MCF 10A (cell line): ENCODE measurements at regions not wholly inside any gene's neighbourhood (a gene's known extent, or its start where the extent isn't known, plus 50 kb on each side); places are given as distances from the start of the nearest gene placed in this dataset.

Experiments used
- BruUV-seq: library from RNA; stranded (reverse); fragments of 400-500 nt; replicated peaks from 2 replicates; lab custom pipeline; 2021; lab: Mats Ljungman, UMichigan
- CTCF ChIA-PET: fragments of 300-600 bp; sonication (Branson Sonifier 250); formaldehyde crosslinking; extraction: SDS; loops from one replicate; lab custom pipeline; 2021; ENCODE audit warnings: antibody characterized with exemption, inconsistent platforms; lab: Yijun Ruan, JAX
- POLR2A ChIA-PET: fragments of 300-600, 350-650 bp; sonication (Branson Sonifier 250); formaldehyde crosslinking; extraction: SDS; loops from one replicate; lab custom pipeline; 2020; ENCODE audit warnings: antibody characterized with exemption, inconsistent platforms; lab: Yijun Ruan, JAX
- DNase-seq: peaks from one replicate; pipeline ENCODE4 v3.0.0-alpha.2; 2018; ENCODE audit not compliant: unreplicated experiment
- H3K27ac Mint-ChIP-seq: one replicate; pipeline ENCODE4 v1.8.0; 2022; ENCODE audit warnings: mild to moderate bottlenecking, low read depth, mixed read lengths; ENCODE audit not compliant: unreplicated experiment
- H3K27me3 Mint-ChIP-seq: one replicate; pipeline ENCODE4 v1.8.0; 2022; ENCODE audit warnings: mixed read lengths; ENCODE audit not compliant: insufficient read depth, unreplicated experiment
- H3K36me3 Mint-ChIP-seq: one replicate; pipeline ENCODE4 v1.8.0; 2022; ENCODE audit warnings: mild to moderate bottlenecking, moderate library complexity, mixed read lengths; ENCODE audit not compliant: insufficient read depth, unreplicated experiment
- H3K4me1 Mint-ChIP-seq: one replicate; pipeline ENCODE4 v1.8.0; 2022; ENCODE audit warnings: mixed read lengths; ENCODE audit not compliant: insufficient read depth, unreplicated experiment
- H3K4me3 Mint-ChIP-seq: one replicate; pipeline ENCODE4 v1.8.0; 2022; ENCODE audit warnings: mild to moderate bottlenecking, moderate library complexity, mixed read lengths; ENCODE audit not compliant: unreplicated experiment
- H3K9me3 Mint-ChIP-seq: one replicate; pipeline ENCODE4 v1.8.0; 2022; ENCODE audit warnings: mixed read lengths; ENCODE audit not compliant: unreplicated experiment
- intact Hi-C: fragments of 100-400 bp; cut with micrococcal nuclease; formaldehyde crosslinking; loops from 2 replicates; pipeline ENCODE4 v1.14.1; 2022
- TF ChIP-seq, protein P1 (sequence below): fragments of 200-600 bp; IDR thresholded peaks from one replicate; pipeline ENCODE4 v1.8.0; 2022; ENCODE audit warnings: antibody characterized with exemption, mild to moderate bottlenecking; ENCODE audit not compliant: unreplicated experiment

DNA sequence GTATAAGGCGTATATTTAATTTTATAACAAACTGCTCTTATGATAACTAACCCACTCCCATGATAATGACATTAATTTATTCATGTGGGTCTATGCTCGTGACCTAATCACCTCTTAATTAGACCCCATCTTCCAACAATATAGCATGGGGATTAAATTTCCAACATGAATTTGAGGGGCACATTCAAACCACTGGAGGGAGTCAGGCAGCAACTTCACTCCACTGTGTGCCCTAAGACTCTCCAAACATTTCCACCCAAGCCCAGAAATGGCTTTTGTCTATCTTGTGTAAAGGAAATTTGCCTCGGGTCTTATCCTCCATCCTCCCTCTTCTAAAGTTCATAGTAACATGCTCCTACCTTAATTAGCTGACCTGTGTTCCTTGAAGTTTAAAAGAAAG, 616.1 kb upstream of the CPEB2 start:
- Mint-ChIP-seq H3K27me3 (no peaks in the 10 kb centered on the region), H3K4me3 (no peak overlapping the region), H3K4me1 (no peaks in the 10 kb centered on the region), H3K36me3 (no peaks in the 10 kb centered on the region), H3K9me3 (no peaks in the 10 kb centered on the region), H3K27ac (no peak overlapping the region)
- no TSS peak for BruUV-seq
- TF ChIP-seq, protein P1, sequence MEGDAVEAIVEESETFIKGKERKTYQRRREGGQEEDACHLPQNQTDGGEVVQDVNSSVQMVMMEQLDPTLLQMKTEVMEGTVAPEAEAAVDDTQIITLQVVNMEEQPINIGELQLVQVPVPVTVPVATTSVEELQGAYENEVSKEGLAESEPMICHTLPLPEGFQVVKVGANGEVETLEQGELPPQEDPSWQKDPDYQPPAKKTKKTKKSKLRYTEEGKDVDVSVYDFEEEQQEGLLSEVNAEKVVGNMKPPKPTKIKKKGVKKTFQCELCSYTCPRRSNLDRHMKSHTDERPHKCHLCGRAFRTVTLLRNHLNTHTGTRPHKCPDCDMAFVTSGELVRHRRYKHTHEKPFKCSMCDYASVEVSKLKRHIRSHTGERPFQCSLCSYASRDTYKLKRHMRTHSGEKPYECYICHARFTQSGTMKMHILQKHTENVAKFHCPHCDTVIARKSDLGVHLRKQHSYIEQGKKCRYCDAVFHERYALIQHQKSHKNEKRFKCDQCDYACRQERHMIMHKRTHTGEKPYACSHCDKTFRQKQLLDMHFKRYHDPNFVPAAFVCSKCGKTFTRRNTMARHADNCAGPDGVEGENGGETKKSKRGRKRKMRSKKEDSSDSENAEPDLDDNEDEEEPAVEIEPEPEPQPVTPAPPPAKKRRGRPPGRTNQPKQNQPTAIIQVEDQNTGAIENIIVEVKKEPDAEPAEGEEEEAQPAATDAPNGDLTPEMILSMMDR, result no peak
- CTCF ChIA-PET, result interaction anchor here (0.5 to 0.7 kb wide), 3 partner anchors 11 to 440 kb away, joined by 3 read pairs; no protein-coding TSS in a partner anchor
- intact Hi-C loops, result no loop called here
- POLR2A ChIA-PET, result no interaction called here
- DNase-seq, result peak; percentile 3

DNA sequence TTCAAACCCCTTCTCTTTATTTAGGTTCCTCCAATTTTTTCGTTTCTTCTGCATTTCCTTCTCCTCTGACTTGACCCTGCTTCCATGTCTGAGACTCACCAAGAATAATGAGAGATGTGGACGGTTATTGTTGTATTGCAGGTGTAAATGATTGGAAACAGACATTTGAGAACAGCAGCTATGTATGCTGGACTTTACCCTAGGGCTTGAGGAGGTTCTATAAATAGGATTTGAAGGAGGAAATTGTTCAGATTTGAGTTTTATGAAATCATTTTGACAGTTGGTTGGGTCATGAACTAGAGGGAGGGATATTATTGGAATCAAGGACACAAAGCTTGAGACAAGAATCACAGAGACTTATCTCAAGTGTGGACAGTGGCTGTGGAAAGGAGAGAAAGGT, 614.6 kb upstream of the CPEB2 start:
- Mint-ChIP-seq H3K36me3 (no peaks in the 10 kb centered on the region), H3K27me3 (no peaks in the 10 kb centered on the region), H3K9me3 (no peaks in the 10 kb centered on the region), H3K4me1 (no peaks in the 10 kb centered on the region), H3K27ac (no peak overlapping the region), H3K4me3 (no peak overlapping the region)
- ChIA-PET POLR2A (no interaction called here), CTCF (interaction anchor here (0.6 kb wide), 1 partner anchor 315 kb away, joined by 7 read pairs; no protein-coding TSS in a partner anchor)
- intact Hi-C loops, result no loop called here
- DNase-seq, result no peak
- TF ChIP-seq, protein P1, result no peak
- no TSS peak for BruUV-seq

DNA sequence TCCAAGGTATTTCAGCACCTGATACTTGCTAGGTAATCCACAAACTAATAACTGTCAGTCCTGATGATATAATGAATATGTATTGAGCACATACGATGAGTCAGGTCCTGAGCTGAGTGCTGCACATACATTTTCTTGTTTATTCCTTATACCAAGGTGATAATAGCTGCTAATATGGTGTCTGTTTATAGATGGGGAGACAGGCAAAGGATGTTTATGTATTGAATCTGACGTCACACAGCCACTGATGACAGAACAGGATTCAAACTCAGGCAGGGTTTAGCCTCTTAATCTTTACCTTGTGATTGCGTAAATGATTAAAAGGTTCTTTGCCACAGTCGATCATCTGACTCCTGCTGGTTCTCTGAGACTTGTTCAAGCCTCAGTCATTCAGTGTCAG, 609.9 kb upstream of the CPEB2 start:
- Mint-ChIP-seq H3K4me3 (no peak overlapping the region), H3K4me1 (no peaks in the 10 kb centered on the region), H3K27ac (no peak overlapping the region), H3K9me3 (no peaks in the 10 kb centered on the region), H3K36me3 (no peaks in the 10 kb centered on the region), H3K27me3 (no peaks in the 10 kb centered on the region)
- CTCF ChIA-PET, result no interaction called here
- no TSS peak for BruUV-seq
- no peak for DNase-seq
- POLR2A ChIA-PET, result no interaction called here
- TF ChIP-seq, protein P1, result no peak
- intact Hi-C loops, result no loop called here

DNA sequence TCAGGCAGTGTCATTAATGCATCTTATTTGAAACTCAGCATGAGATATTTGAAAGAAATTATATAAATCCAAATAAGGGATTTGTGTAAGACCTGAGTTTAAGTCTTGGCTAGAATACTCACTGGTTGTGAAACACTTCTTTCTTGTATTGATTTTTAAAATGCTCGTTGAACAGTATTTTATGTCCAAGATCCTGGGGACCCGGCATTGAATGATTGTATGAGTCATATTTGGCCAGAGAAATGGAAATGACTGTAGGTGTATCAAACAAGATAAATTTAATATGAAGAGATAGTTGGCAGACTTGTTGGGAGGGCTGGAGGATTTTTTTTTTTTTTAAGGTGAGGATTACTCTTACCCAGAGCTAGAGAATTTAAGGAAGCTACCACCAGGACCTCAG, 606.1 kb upstream of the CPEB2 start:
- ChIA-PET POLR2A (no interaction called here), CTCF (no interaction called here)
- H3K4me1 Mint-ChIP-seq, result no peaks in the 10 kb centered on the region
- intact Hi-C loops, result no loop called here
- H3K4me3 Mint-ChIP-seq, result no peak overlapping the region
- no TSS peak for BruUV-seq
- H3K27ac Mint-ChIP-seq, result no peak overlapping the region
- H3K9me3 Mint-ChIP-seq, result peaks cover 9% of the 10 kb centered on the region
- H3K27me3 Mint-ChIP-seq, result no peaks in the 10 kb centered on the region
- DNase-seq, result no peak
- H3K36me3 Mint-ChIP-seq, result no peaks in the 10 kb centered on the region
- TF ChIP-seq, protein P1, result no peak
